Stimulated activated CD4-positive, alpha-beta T cell treated with anti-CD3 and anti-CD28 coated beads, Interleukin-1b, Interleukin-23, amount 100 ng/mL, for 4 hours (primary cell): ENCODE measurements at regions not wholly inside any gene's neighbourhood (a gene's known extent, or its start where the extent isn't known, plus 50 kb on each side); places are given as distances from the start of the nearest gene placed in this dataset.

Experiments
- DNase-seq, 2 donors: peaks; one replicate each; pipeline ENCODE4 v3.0.0-alpha.2; 2020; ENCODE audit warnings: low read depth in 2 of 2

GRCh38 chr2:221211653-221212052, 360.5 kb downstream of the EPHA4 start:
- no peak for DNase-seq

GRCh38 chr2:221212105-221212504, 360.0 kb downstream of the EPHA4 start:
- no peak for DNase-seq

- DNase-seq = no peak
These were observed 356.6 kb downstream of the EPHA4 start for GRCh38 chr2:221215487-221215886.

GRCh38 chr2:221216636-221217035, 355.5 kb downstream of the EPHA4 start:
- DNase-seq = no peak

GRCh38 chr2:221225752-221226151, 346.4 kb downstream of the EPHA4 start:
- no peak for DNase-seq

- DNase-seq = no peak
These were observed 343.8 kb downstream of the EPHA4 start for GRCh38 chr2:221228214-221228769.

- no peak for DNase-seq
These were observed 343.0 kb downstream of the EPHA4 start for GRCh38 chr2:221229099-221229498.

- no peak for DNase-seq
These were observed 340.6 kb downstream of the EPHA4 start for GRCh38 chr2:221231511-221231910.

GRCh38 chr2:221235941-221236340, 336.2 kb downstream of the EPHA4 start:
- no peak for DNase-seq

GRCh38 chr2:221241072-221241471, 331.0 kb downstream of the EPHA4 start:
- DNase-seq = no peak

- DNase-seq = no peak
These were observed 328.3 kb downstream of the EPHA4 start for GRCh38 chr2:221243771-221244170.

- DNase-seq = no peak
These were observed 327.1 kb downstream of the EPHA4 start for GRCh38 chr2:221245045-221245444.

GRCh38 chr2:221245772-221246171, 326.3 kb downstream of the EPHA4 start:
- no peak for DNase-seq

GRCh38 chr2:221254299-221254698, 317.8 kb downstream of the EPHA4 start:
- DNase-seq = no peak

- DNase-seq = no peak
These were observed 316.2 kb downstream of the EPHA4 start for GRCh38 chr2:221255862-221256261.

- no peak for DNase-seq
These were observed 313.6 kb downstream of the EPHA4 start for GRCh38 chr2:221258464-221258863.

GRCh38 chr2:221262651-221263050, 309.5 kb downstream of the EPHA4 start:
- DNase-seq = no peak

- DNase-seq = no peak
These were observed 308.5 kb downstream of the EPHA4 start for GRCh38 chr2:221263573-221263972.

- no peak for DNase-seq
These were observed 307.8 kb downstream of the EPHA4 start for GRCh38 chr2:221264318-221264717.

- DNase-seq = no peak
These were observed 304.2 kb downstream of the EPHA4 start for GRCh38 chr2:221267773-221268425.

- no peak for DNase-seq
These were observed 303.5 kb downstream of the EPHA4 start for GRCh38 chr2:221268631-221269030.

GRCh38 chr2:221270806-221271205, 301.3 kb downstream of the EPHA4 start:
- no peak for DNase-seq

- DNase-seq = no peak
These were observed 299.4 kb downstream of the EPHA4 start for GRCh38 chr2:221272729-221273128.

- no peak for DNase-seq
These were observed 296.1 kb downstream of the EPHA4 start for GRCh38 chr2:221276033-221276432.
